Sigmoid colon (tissue), 6 donors: ENCODE measurements at regions not wholly inside any gene's neighbourhood (a gene's known extent, or its start where the extent isn't known, plus 50 kb on each side); places are given as distances from the start of the nearest gene placed in this dataset.

Experiments used
- DNase-seq: peaks from one replicate; pipeline ENCODE4 v3.0.0-alpha.2; 2019
- H3K27ac ChIP-seq, 4 donors: fragments of 200-600 bp; sonication (generic); one replicate each; pipeline ENCODE4 v1.5.1; 2016 to 2019; ENCODE audit warnings: mild to moderate bottlenecking in 1 of 4
- H3K27me3 ChIP-seq, 3 donors: fragments of 200-600 bp; sonication (generic); one replicate each; pipeline ENCODE4 v1.5.1; 2019; ENCODE audit warnings: mild to moderate bottlenecking in 1 of 3
- H3K36me3 ChIP-seq, 4 donors: fragments of 200-600 bp; sonication (generic); one replicate each; pipeline ENCODE4 v1.5.1; 2016 to 2019
- H3K4me1 ChIP-seq, 4 donors: fragments of 200-600 bp; sonication (generic); one replicate each; pipeline ENCODE4 v1.5.1; 2017 to 2019
- H3K4me3 ChIP-seq, 4 donors: fragments of 200-600 bp; sonication (generic); one replicate each; pipeline ENCODE4 v1.5.1; 2017 to 2019; ENCODE audit warnings: mild to moderate bottlenecking in 2 of 4, moderate library complexity in 1 of 4
- H3K9me3 ChIP-seq, 4 donors: fragments of 200-600 bp in 3 of 4; sonication (generic) in 3 of 4; one replicate each; pipeline versions ENCODE4 v1.5.1 to v1.6.1; 2013 to 2019
- CTCF ChIP-seq, 4 experiments: fragments of 450-650 bp in 3 of 4; fragments of 200-600 bp in 1 of 4; IDR thresholded peaks; one replicate each; pipeline ENCODE4 v1.5.1; 2016 to 2019; ENCODE audit warnings: antibody characterized with exemption in 4 of 4, mild to moderate bottlenecking in 3 of 4, moderate library complexity in 2 of 4
- EP300 ChIP-seq, 4 donors: sonication (generic); formaldehyde crosslinking; IDR thresholded peaks; one replicate each; pipeline ENCODE4 v1.6.1; 2017; ENCODE audit warnings: antibody characterized with exemption in 4 of 4
- POLR2A ChIP-seq, 2 donors: fragments of 450-650 bp; IDR thresholded peaks; one replicate each; pipeline ENCODE4 v1.6.1; 2016; ENCODE audit warnings: antibody characterized with exemption in 2 of 2, mild to moderate bottlenecking in 2 of 2, moderate library complexity in 2 of 2
- POLR2AphosphoS5 ChIP-seq, 4 donors: sonication (generic); formaldehyde crosslinking; IDR thresholded peaks; one replicate each; pipeline ENCODE4 v1.6.1; 2017; ENCODE audit warnings: antibody characterized with exemption in 4 of 4
- WGBS, 2 donors: extraction: QIAGEN DNeasy Blood & Tissue Kit; methylation state at CpG; one replicate each; pipeline ENCODE4 v1.1.7; 2013; 5-methylcytosine and 5-hydroxymethylcytosine counted together
- intact Hi-C: fragments of 100-400 bp; cut with DNase I; formaldehyde crosslinking; loops from one replicate; pipeline ENCODE4 v1.15.1; 2023
- donor health status: healthy with polysubstance abuse.
- donor health status: healthy.

GRCh38 chr3:43906849-43907507, 216.2 kb downstream of the ABHD5 start:
- 68 to 70% methylated on average over 8 of the region's 8 CpGs for WGBS, 2 donors
- TF ChIP-seq CTCF (IDR thresholded peaks at IDR 0.05) (no peak), EP300 (IDR thresholded peaks at IDR 0.05) (no peak), POLR2A (IDR thresholded peaks at IDR 0.05) (no peak), POLR2AphosphoS5 (IDR thresholded peaks at IDR 0.05) (no peak)
- intact Hi-C loops, result no loop called here
- H3K4me3 ChIP-seq, result no peak overlapping the region
- H3K9me3 ChIP-seq, result no peaks in the 10 kb centered on the region
- no peaks in the 10 kb centered on the region for H3K4me1 ChIP-seq
- no peaks in the 10 kb centered on the region for H3K27me3 ChIP-seq
- DNase-seq, result no peak
- no peak overlapping the region for H3K27ac ChIP-seq
- no peaks in the 10 kb centered on the region for H3K36me3 ChIP-seq

GRCh38 chr3:43907508-43907858, 216.7 kb downstream of the ABHD5 start:
- DNase-seq, result no peak
- H3K4me3 ChIP-seq, result no peak overlapping the region
- no peaks in the 10 kb centered on the region for H3K36me3 ChIP-seq
- intact Hi-C loops, result no loop called here
- H3K27me3 ChIP-seq, result no peaks in the 10 kb centered on the region
- H3K27ac ChIP-seq, result no peak overlapping the region
- WGBS, 2 donors, result 21 to 35% methylated on average over 1 of the region's 1 CpG
- TF ChIP-seq CTCF (IDR thresholded peaks at IDR 0.05), result no peak
- TF ChIP-seq EP300 (IDR thresholded peaks at IDR 0.05), result no peak
- TF ChIP-seq POLR2AphosphoS5 (IDR thresholded peaks at IDR 0.05), result no peak
- no peak for TF ChIP-seq POLR2A (IDR thresholded peaks at IDR 0.05)
- no peaks in the 10 kb centered on the region for H3K9me3 ChIP-seq
- H3K4me1 ChIP-seq, result no peaks in the 10 kb centered on the region

GRCh38 chr3:43908456-43908855, 217.7 kb downstream of the ABHD5 start:
- 84 to 92% methylated on average over 5 of the region's 5 CpGs for WGBS, 2 donors
- no peaks in the 10 kb centered on the region for H3K9me3 ChIP-seq
- TF ChIP-seq CTCF (IDR thresholded peaks at IDR 0.05) (no peak), EP300 (IDR thresholded peaks at IDR 0.05) (no peak), POLR2AphosphoS5 (IDR thresholded peaks at IDR 0.05) (no peak), POLR2A (IDR thresholded peaks at IDR 0.05) (no peak)
- no peak for DNase-seq
- no peaks in the 10 kb centered on the region for H3K4me1 ChIP-seq
- intact Hi-C loops, result no loop called here
- no peaks in the 10 kb centered on the region for H3K27me3 ChIP-seq
- no peak overlapping the region for H3K4me3 ChIP-seq
- no peak overlapping the region for H3K27ac ChIP-seq
- no peaks in the 10 kb centered on the region for H3K36me3 ChIP-seq

GRCh38 chr3:43909149-43909548, 218.4 kb downstream of the ABHD5 start:
- TF ChIP-seq CTCF (IDR thresholded peaks at IDR 0.05) (no peak), POLR2A (IDR thresholded peaks at IDR 0.05) (no peak), EP300 (IDR thresholded peaks at IDR 0.05) (no peak), POLR2AphosphoS5 (IDR thresholded peaks at IDR 0.05) (no peak)
- DNase-seq, result no peak
- WGBS, 2 donors, result 89 to 91% methylated on average over 3 of the region's 3 CpGs
- H3K27ac ChIP-seq, result no peak overlapping the region
- H3K27me3 ChIP-seq, result no peaks in the 10 kb centered on the region
- H3K4me1 ChIP-seq, result no peaks in the 10 kb centered on the region
- intact Hi-C loops, result no loop called here
- no peak overlapping the region for H3K4me3 ChIP-seq
- no peaks in the 10 kb centered on the region for H3K9me3 ChIP-seq
- H3K36me3 ChIP-seq, result no peaks in the 10 kb centered on the region

- TF ChIP-seq CTCF (IDR thresholded peaks at IDR 0.05) (no peak), POLR2AphosphoS5 (IDR thresholded peaks at IDR 0.05) (no peak), POLR2A (IDR thresholded peaks at IDR 0.05) (no peak), EP300 (IDR thresholded peaks at IDR 0.05) (no peak)
- no peak for DNase-seq
- intact Hi-C loops, result no loop called here
These were observed 220.0 kb downstream of the ABHD5 start for GRCh38 chr3:43910750-43911149.

More at GRCh38 chr3:43910750-43911149, 220.0 kb downstream of the ABHD5 start:
- H3K27ac ChIP-seq, result no peak overlapping the region
- H3K9me3 ChIP-seq, result no peaks in the 10 kb centered on the region
- no peaks in the 10 kb centered on the region for H3K4me1 ChIP-seq
- H3K4me3 ChIP-seq, result no peak overlapping the region
- H3K36me3 ChIP-seq, result no peaks in the 10 kb centered on the region
- no peaks in the 10 kb centered on the region for H3K27me3 ChIP-seq
- WGBS, 2 donors, result 51 to 63% methylated on average over 2 of the region's 2 CpGs
